Activated naive CD4-positive, alpha-beta T cell treated with anti-CD3 and anti-CD28 coated beads, Interleukin-2, amount 10 ng/mL, durations not matched to agents 7 days and 5 days (primary cell): ENCODE measurements at regions not wholly inside any gene's neighbourhood (a gene's known extent, or its start where the extent isn't known, plus 50 kb on each side); places are given as distances from the start of the nearest gene placed in this dataset.

Experiments
- CTCF ChIA-PET: fragments of 350-600 bp; sonication (Branson Sonifier 250); formaldehyde crosslinking; loops from one replicate; lab custom pipeline; 2021; ENCODE audit warnings: antibody characterized with exemption; lab: Charles Lee
- DNase-seq: peaks from one replicate; pipeline ENCODE4 v3.0.0-alpha.2; 2020
- H3K27ac Mint-ChIP-seq: one replicate; pipeline ENCODE4 v1.8.0; 2021; ENCODE audit warnings: mild to moderate bottlenecking, moderate library complexity, mixed read lengths
- H3K27me3 Mint-ChIP-seq: one replicate; pipeline ENCODE4 v1.8.0; 2021; ENCODE audit warnings: mild to moderate bottlenecking, mixed read lengths
- H3K36me3 Mint-ChIP-seq: one replicate; pipeline ENCODE4 v1.8.0; 2021; ENCODE audit warnings: mixed read lengths
- H3K4me1 Mint-ChIP-seq: one replicate; pipeline ENCODE4 v1.8.0; 2021; ENCODE audit warnings: mixed read lengths
- H3K4me3 Mint-ChIP-seq: one replicate; pipeline ENCODE4 v1.8.0; 2021; ENCODE audit warnings: mild to moderate bottlenecking, moderate library complexity, mixed read lengths
- H3K9me3 Mint-ChIP-seq: one replicate; pipeline ENCODE4 v1.8.0; 2021; ENCODE audit warnings: mixed read lengths

GRCh38 chr3:73939985-73940384 is 315.2 kb upstream of the PDZRN3 start:
- Mint-ChIP-seq H3K27ac (no peak overlapping the region), H3K9me3 (no peaks in the 10 kb centered on the region), H3K4me1 (no peaks in the 10 kb centered on the region), H3K36me3 (no peaks in the 10 kb centered on the region), H3K27me3 (no peaks in the 10 kb centered on the region), H3K4me3 (no peak overlapping the region)
- CTCF ChIA-PET: no interaction called here
- DNase-seq: no peak

- Mint-ChIP-seq H3K4me3 (no peak overlapping the region), H3K27me3 (no peaks in the 10 kb centered on the region)
- CTCF ChIA-PET: no interaction called here
Observed at GRCh38 chr3:73933585-73933984, 308.8 kb upstream of the PDZRN3 start.

GRCh38 chr3:73927203-73927570 is 302.4 kb upstream of the PDZRN3 start:
- H3K4me1 Mint-ChIP-seq: no peaks in the 10 kb centered on the region
- H3K36me3 Mint-ChIP-seq: no peaks in the 10 kb centered on the region
- CTCF ChIA-PET: interaction anchor here (0.6 kb wide), 1 partner anchor 10 kb away, joined by 3 read pairs; no protein-coding TSS in a partner anchor
- no peaks in the 10 kb centered on the region for H3K27me3 Mint-ChIP-seq
- peaks cover 10% of the 10 kb centered on the region for H3K9me3 Mint-ChIP-seq
- no peak overlapping the region for H3K4me3 Mint-ChIP-seq
- no peak overlapping the region for H3K27ac Mint-ChIP-seq
- no peak for DNase-seq

More at GRCh38 chr3:73933585-73933984, 308.8 kb upstream of the PDZRN3 start:
- no peak overlapping the region for H3K27ac Mint-ChIP-seq
- H3K9me3 Mint-ChIP-seq: peaks cover 7% of the 10 kb centered on the region
- no peak for DNase-seq
- no peaks in the 10 kb centered on the region for H3K36me3 Mint-ChIP-seq
- no peaks in the 10 kb centered on the region for H3K4me1 Mint-ChIP-seq

GRCh38 chr3:73926360-73927202 is 301.8 kb upstream of the PDZRN3 start:
- no peaks in the 10 kb centered on the region for H3K27me3 Mint-ChIP-seq
- CTCF ChIA-PET: interaction anchor here (0.6 kb wide), 1 partner anchor 10 kb away, joined by 3 read pairs; no protein-coding TSS in a partner anchor
- H3K27ac Mint-ChIP-seq: no peak overlapping the region
- H3K36me3 Mint-ChIP-seq: no peaks in the 10 kb centered on the region
- no peak overlapping the region for H3K4me3 Mint-ChIP-seq
- H3K9me3 Mint-ChIP-seq: peaks cover 12% of the 10 kb centered on the region
- DNase-seq: no peak
- H3K4me1 Mint-ChIP-seq: no peaks in the 10 kb centered on the region

GRCh38 chr3:73925011-73925410 is 300.3 kb upstream of the PDZRN3 start:
- CTCF ChIA-PET: no interaction called here
- no peak for DNase-seq
- H3K36me3 Mint-ChIP-seq: no peaks in the 10 kb centered on the region
- H3K4me3 Mint-ChIP-seq: no peak overlapping the region
- no peak overlapping the region for H3K27ac Mint-ChIP-seq
- peaks cover 12% of the 10 kb centered on the region for H3K9me3 Mint-ChIP-seq
- H3K27me3 Mint-ChIP-seq: no peaks in the 10 kb centered on the region
- no peaks in the 10 kb centered on the region for H3K4me1 Mint-ChIP-seq

- no peak for DNase-seq
- H3K27ac Mint-ChIP-seq: no peak overlapping the region
- H3K9me3 Mint-ChIP-seq: peaks cover 10% of the 10 kb centered on the region
- CTCF ChIA-PET: no interaction called here
- H3K4me3 Mint-ChIP-seq: no peak overlapping the region
- no peaks in the 10 kb centered on the region for H3K27me3 Mint-ChIP-seq
- no peaks in the 10 kb centered on the region for H3K36me3 Mint-ChIP-seq
- H3K4me1 Mint-ChIP-seq: no peaks in the 10 kb centered on the region
Observed at GRCh38 chr3:73924048-73924447, 299.3 kb upstream of the PDZRN3 start.

GRCh38 chr3:73917643-73918042 is 292.9 kb upstream of the PDZRN3 start:
- H3K4me3 Mint-ChIP-seq: no peak overlapping the region

GRCh38 chr3:73915886-73916285 is 291.1 kb upstream of the PDZRN3 start:
- Mint-ChIP-seq H3K27me3 (no peaks in the 10 kb centered on the region), H3K9me3 (no peaks in the 10 kb centered on the region), H3K36me3 (no peaks in the 10 kb centered on the region), H3K4me3 (no peak overlapping the region), H3K4me1 (no peaks in the 10 kb centered on the region), H3K27ac (no peak overlapping the region)
- DNase-seq: no peak
- CTCF ChIA-PET: no interaction called here

More at GRCh38 chr3:73917643-73918042, 292.9 kb upstream of the PDZRN3 start:
- CTCF ChIA-PET: no interaction called here
- H3K4me1 Mint-ChIP-seq: no peaks in the 10 kb centered on the region
- no peak for DNase-seq
- no peak overlapping the region for H3K27ac Mint-ChIP-seq
- H3K9me3 Mint-ChIP-seq: peaks cover 4% of the 10 kb centered on the region
- H3K27me3 Mint-ChIP-seq: no peaks in the 10 kb centered on the region
- no peaks in the 10 kb centered on the region for H3K36me3 Mint-ChIP-seq

GRCh38 chr3:73908218-73908617 is 283.5 kb upstream of the PDZRN3 start:
- Mint-ChIP-seq H3K27ac (no peak overlapping the region), H3K4me1 (no peaks in the 10 kb centered on the region), H3K9me3 (peaks cover 5% of the 10 kb centered on the region), H3K27me3 (no peaks in the 10 kb centered on the region), H3K4me3 (no peak overlapping the region), H3K36me3 (no peaks in the 10 kb centered on the region)
- DNase-seq: no peak
- CTCF ChIA-PET: no interaction called here

GRCh38 chr3:73901686-73902085 is 276.9 kb upstream of the PDZRN3 start:
- CTCF ChIA-PET: no interaction called here
- no peaks in the 10 kb centered on the region for H3K4me1 Mint-ChIP-seq
- H3K27me3 Mint-ChIP-seq: no peaks in the 10 kb centered on the region
- DNase-seq: no peak
- no peaks in the 10 kb centered on the region for H3K36me3 Mint-ChIP-seq
- no peak overlapping the region for H3K27ac Mint-ChIP-seq
- H3K4me3 Mint-ChIP-seq: no peak overlapping the region
- H3K9me3 Mint-ChIP-seq: peaks cover 3% of the 10 kb centered on the region

- Mint-ChIP-seq H3K9me3 (no peaks in the 10 kb centered on the region), H3K4me3 (no peak overlapping the region), H3K36me3 (no peaks in the 10 kb centered on the region), H3K27me3 (no peaks in the 10 kb centered on the region), H3K4me1 (no peaks in the 10 kb centered on the region), H3K27ac (no peak overlapping the region)
- DNase-seq: no peak
- CTCF ChIA-PET: no interaction called here
Observed at GRCh38 chr3:73894474-73895213, 269.9 kb upstream of the PDZRN3 start.

- H3K9me3 Mint-ChIP-seq: no peaks in the 10 kb centered on the region
- CTCF ChIA-PET: no interaction called here
- no peaks in the 10 kb centered on the region for H3K36me3 Mint-ChIP-seq
- H3K27ac Mint-ChIP-seq: no peak overlapping the region
- no peaks in the 10 kb centered on the region for H3K4me1 Mint-ChIP-seq
- no peak overlapping the region for H3K4me3 Mint-ChIP-seq
- DNase-seq: no peak
- H3K27me3 Mint-ChIP-seq: no peaks in the 10 kb centered on the region
Observed at GRCh38 chr3:73893089-73893488, 268.3 kb upstream of the PDZRN3 start.

GRCh38 chr3:73885862-73886261 is 261.1 kb upstream of the PDZRN3 start:
- CTCF ChIA-PET: no interaction called here
- no peaks in the 10 kb centered on the region for H3K36me3 Mint-ChIP-seq
- peaks cover 14% of the 10 kb centered on the region for H3K9me3 Mint-ChIP-seq
- no peak overlapping the region for H3K27ac Mint-ChIP-seq
- no peaks in the 10 kb centered on the region for H3K27me3 Mint-ChIP-seq
- H3K4me1 Mint-ChIP-seq: no peaks in the 10 kb centered on the region
- no peak for DNase-seq
- H3K4me3 Mint-ChIP-seq: no peak overlapping the region

GRCh38 chr3:73884361-73884760 is 259.6 kb upstream of the PDZRN3 start:
- H3K4me3 Mint-ChIP-seq: no peak overlapping the region
- H3K4me1 Mint-ChIP-seq: no peaks in the 10 kb centered on the region
- DNase-seq: no peak
- no peak overlapping the region for H3K27ac Mint-ChIP-seq
- H3K9me3 Mint-ChIP-seq: peaks cover 16% of the 10 kb centered on the region
- H3K27me3 Mint-ChIP-seq: no peaks in the 10 kb centered on the region
- CTCF ChIA-PET: no interaction called here
- H3K36me3 Mint-ChIP-seq: no peaks in the 10 kb centered on the region

GRCh38 chr3:73883497-73883896 is 258.8 kb upstream of the PDZRN3 start:
- no peak overlapping the region for H3K27ac Mint-ChIP-seq
- H3K9me3 Mint-ChIP-seq: peaks cover 16% of the 10 kb centered on the region
- CTCF ChIA-PET: no interaction called here
- no peaks in the 10 kb centered on the region for H3K4me1 Mint-ChIP-seq
- DNase-seq: no peak
- no peak overlapping the region for H3K4me3 Mint-ChIP-seq
- no peaks in the 10 kb centered on the region for H3K36me3 Mint-ChIP-seq
- no peaks in the 10 kb centered on the region for H3K27me3 Mint-ChIP-seq
